GM12878 (cell line): ENCODE measurements at regions not wholly inside any gene's neighbourhood (a gene's known extent, or its start where the extent isn't known, plus 50 kb on each side); places are given as distances from the start of the nearest gene placed in this dataset.

Source experiments
- ATAC-seq: fragments of 200-7000 bp; cut with Tn5 transposase; 3 replicates; pipeline ENCODE4 v1.9.1; 2020; ENCODE audit warnings: mild to moderate bottlenecking, moderate library complexity
- BruUV-seq: library from RNA; stranded (reverse); fragments of 400-500 nt; replicated peaks from 2 replicates; lab custom pipeline; 2021; lab: Mats Ljungman, UMichigan
- CTCF ChIA-PET: fragments of 300-600 bp; sonication (Branson Sonifier 250); formaldehyde crosslinking; extraction: SDS; loops from one replicate; lab custom pipeline; 2021; ENCODE audit warnings: inconsistent platforms; lab: Yijun Ruan, JAX
- POLR2A ChIA-PET: fragments of 350-600 bp; formaldehyde crosslinking; extraction: SDS; loops from one replicate; lab custom pipeline; 2021; ENCODE audit warnings: inconsistent platforms; lab: Charles Lee
- RAD21 ChIA-PET: fragments of 300-600 bp; sonication (Branson Sonifier 250); formaldehyde crosslinking; loops from one replicate; lab custom pipeline; 2023; ENCODE audit warnings: antibody characterized with exemption; ENCODE audit not compliant: unreplicated experiment; lab: Charles Lee
- SMC1A ChIA-PET: fragments of 300-600 bp; sonication (Branson Sonifier 250); formaldehyde crosslinking; loops from one replicate; lab custom pipeline; 2023; ENCODE audit not compliant: unreplicated experiment, uncharacterized antibody; lab: Charles Lee
- DNase-seq: peaks from one replicate; pipeline ENCODE4 v3.0.0-alpha.2; 2011; ENCODE audit warnings: low read depth, low spot score
- FAIRE-seq: peaks from 3 replicates; lab custom pipeline; 2011; peaks lifted over from hg19 to GRCh38; lab: Jason Lieb, UNC
- H2AFZ ChIP-seq: 2 replicates; pipeline ENCODE4 v1.6.0; 2011; ENCODE audit warnings: low read depth, low read length, control low read depth; ENCODE audit not compliant: control insufficient read depth
- H3K27ac ChIP-seq: 2 replicates; pipeline ENCODE4 v1.5.1; 2011; ENCODE audit warnings: control low read depth; ENCODE audit not compliant: control insufficient read depth, insufficient read depth
- H3K27me3 ChIP-seq, 2 experiments: replicated peaks in 1 of 2; 2 replicates each; pipeline versions ENCODE4 v1.6.0 to v1.6.1; 2011; ENCODE audit warnings: low read length in 1 of 2; ENCODE audit not compliant: control insufficient read depth in 2 of 2, insufficient read depth in 2 of 2
- H3K36me3 ChIP-seq, 2 experiments: 2 replicates each; pipeline ENCODE4 v1.5.1; 2011; ENCODE audit warnings: low read length in 1 of 2; ENCODE audit not compliant: control insufficient read depth in 2 of 2, insufficient read depth in 2 of 2
- H3K4me1 ChIP-seq: 2 replicates; pipeline ENCODE4 v1.6.1; 2011; ENCODE audit warnings: mild to moderate bottlenecking, low read length, moderate library complexity, mixed read lengths; ENCODE audit not compliant: control insufficient read depth, insufficient read depth
- H3K4me2 ChIP-seq: 2 replicates; pipeline ENCODE4 v1.6.0; 2011; ENCODE audit warnings: control low read depth; ENCODE audit not compliant: control insufficient read depth, insufficient read depth
- H3K4me3 ChIP-seq: fragments of 200-600 bp; sonication (generic); 2 replicates; pipeline ENCODE4 v1.5.1; 2016
- H3K79me2 ChIP-seq: 2 replicates; pipeline ENCODE4 v1.6.0; 2011; ENCODE audit warnings: low read length; ENCODE audit not compliant: control insufficient read depth, insufficient read depth
- H3K9ac ChIP-seq: 2 replicates; pipeline ENCODE4 v1.8.0; 2011; ENCODE audit warnings: low read length, control low read depth, mixed read lengths; ENCODE audit not compliant: control insufficient read depth, insufficient read depth
- H3K9me3 ChIP-seq: replicated peaks from 3 replicates; pipeline ENCODE4 v1.5.1; 2011; ENCODE audit warnings: mild to moderate bottlenecking, low read length; ENCODE audit not compliant: control insufficient read depth, insufficient read depth
- H4K20me1 ChIP-seq: 2 replicates; pipeline ENCODE4 v1.6.0; 2011; ENCODE audit not compliant: control insufficient read depth, insufficient read depth
- CBX3 ChIP-seq: fragments of 200-600 bp; sonication (generic); IDR thresholded peaks from 2 replicates; pipeline ENCODE4 v1.6.1; 2016; ENCODE audit warnings: low read depth, borderline replicate concordance
- E2F8 ChIP-seq: fragments of 450-650 bp; IDR thresholded peaks from 2 replicates; pipeline ENCODE4 v1.6.1; 2018; ENCODE audit warnings: mild to moderate bottlenecking, low read depth, moderate library complexity; ENCODE audit not compliant: partially characterized antibody
- EP300 ChIP-seq, 2 experiments: fragments of 150-350 bp in 1 of 2; IDR thresholded peaks; 2 replicates each; pipeline ENCODE4 v1.6.1; 2011 to 2012; ENCODE audit warnings: low read depth in 2 of 2, low read length in 2 of 2, borderline replicate concordance in 1 of 2, improper control_type of control experiment in 1 of 2, inconsistent platforms in 1 of 2; ENCODE audit not compliant: control insufficient read depth in 1 of 2
- ESRRA ChIP-seq: IDR thresholded peaks from 2 replicates; pipeline ENCODE4 v1.6.1; 2012; ENCODE audit warnings: mild to moderate bottlenecking, low read length, improper control_type of control experiment
- EZH2 ChIP-seq: IDR thresholded peaks from 2 replicates; pipeline ENCODE4 v1.6.1; 2012; ENCODE audit warnings: low read depth, mild to moderate bottlenecking, control low read depth, inconsistent platforms, low read length, borderline replicate concordance; ENCODE audit not compliant: control insufficient read depth
- GATAD2B ChIP-seq: fragments of 450-650 bp; conservative IDR thresholded peaks from 2 replicates; pipeline ENCODE4 v1.6.1; 2017; ENCODE audit warnings: low read depth, mild to moderate bottlenecking, moderate library complexity
- MEF2B ChIP-seq: fragments of 450-650 bp; IDR thresholded peaks from 2 replicates; pipeline ENCODE4 v1.6.1; 2018; ENCODE audit warnings: mild to moderate bottlenecking, moderate library complexity; ENCODE audit not compliant: partially characterized antibody, poor library complexity, severe bottlenecking
- MTA2 ChIP-seq: fragments of 450-650 bp; IDR thresholded peaks from 2 replicates; pipeline ENCODE4 v1.6.1; 2016; ENCODE audit warnings: low read depth, mild to moderate bottlenecking, moderate library complexity
- NRF1 ChIP-seq: conservative IDR thresholded peaks from 2 replicates; pipeline ENCODE4 v1.6.1; 2011; ENCODE audit warnings: mild to moderate bottlenecking, low read depth, low read length, improper control_type of control experiment
- RB1 ChIP-seq: fragments of 450-650 bp; formaldehyde crosslinking; IDR thresholded peaks from 2 replicates; pipeline ENCODE4 v1.6.1; 2017; ENCODE audit warnings: mild to moderate bottlenecking, borderline replicate concordance
- RUNX3 ChIP-seq: IDR thresholded peaks from 2 replicates; pipeline ENCODE4 v1.6.1; 2012; ENCODE audit warnings: low read length, inconsistent platforms
- TCF3 ChIP-seq: IDR thresholded peaks from 2 replicates; pipeline ENCODE4 v1.6.1; 2012; ENCODE audit warnings: low read depth, mild to moderate bottlenecking, low read length, borderline replicate concordance; ENCODE audit not compliant: insufficient read depth
- WRNIP1 ChIP-seq: IDR thresholded peaks from 2 replicates; pipeline ENCODE4 v1.6.1; 2011; ENCODE audit warnings: low read depth, low read length, improper control_type of control experiment, borderline replicate concordance
- ZSCAN29 ChIP-seq: fragments of 450-650 bp; IDR thresholded peaks from 2 replicates; pipeline ENCODE4 v1.6.1; 2017; ENCODE audit warnings: mild to moderate bottlenecking, moderate library complexity
- in situ Hi-C: fragments of 300-500 bp; cut with MboI; formaldehyde crosslinking; loops from 9 replicates; pipeline ENCODE4 v1.14.3; 2018; ENCODE audit warnings: mixed read lengths
- intact Hi-C: fragments of 100-400 bp; cut with micrococcal nuclease; formaldehyde crosslinking; loops from one replicate; pipeline ENCODE4 v1.14.2; 2022; ENCODE audit not compliant: unreplicated experiment
- TF ChIP-seq, protein P1 (sequence below): fragments of 450-650 bp; IDR thresholded peaks from 2 replicates; pipeline ENCODE4 v1.6.1; 2017; ENCODE audit warnings: low read depth, mild to moderate bottlenecking, moderate library complexity

DNA sequence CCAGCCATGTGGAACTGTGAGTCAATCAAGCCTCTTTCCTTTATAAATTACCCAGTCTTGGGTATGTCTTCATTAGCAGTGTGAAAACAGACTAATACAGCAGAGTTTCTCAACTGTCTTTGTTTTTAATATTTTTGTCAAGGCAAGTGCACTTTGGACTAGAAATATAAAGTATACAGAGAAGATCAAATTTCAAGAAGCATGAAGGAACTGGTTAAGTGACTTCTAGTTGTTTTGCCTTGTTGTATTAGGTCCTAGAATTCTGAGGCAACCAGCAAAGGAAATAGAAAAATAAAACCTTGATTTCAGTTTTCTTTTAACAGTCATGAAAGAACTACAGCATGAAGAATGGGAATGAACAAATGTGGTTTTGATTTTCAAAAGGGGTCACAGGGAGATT lies 131.1 kb upstream of the PTGFR start:
- no peak overlapping the region for H3K27ac ChIP-seq
- no peaks in the 10 kb centered on the region for H3K79me2 ChIP-seq
- H3K4me3 ChIP-seq, result no peak overlapping the region
- ChIA-PET CTCF (interaction anchor here (0.6 to 1.1 kb wide), 2 partner anchors 213 to 1143 kb away, joined by 3 read pairs; no protein-coding TSS in a partner anchor), SMC1A (interaction anchor here (1.0 kb wide), 1 partner anchor 14 kb away, joined by 3 read pairs; no protein-coding TSS in a partner anchor), POLR2A (no interaction called here), RAD21 (interaction anchor here (0.7 kb wide), 1 partner anchor 477 kb away, joined by 3 read pairs; no protein-coding TSS in a partner anchor)
- no peak for DNase-seq
- no peak for FAIRE-seq
- H3K9ac ChIP-seq, result no peak overlapping the region
- H3K4me1 ChIP-seq, result no peaks in the 10 kb centered on the region
- TF ChIP-seq, protein P1, sequence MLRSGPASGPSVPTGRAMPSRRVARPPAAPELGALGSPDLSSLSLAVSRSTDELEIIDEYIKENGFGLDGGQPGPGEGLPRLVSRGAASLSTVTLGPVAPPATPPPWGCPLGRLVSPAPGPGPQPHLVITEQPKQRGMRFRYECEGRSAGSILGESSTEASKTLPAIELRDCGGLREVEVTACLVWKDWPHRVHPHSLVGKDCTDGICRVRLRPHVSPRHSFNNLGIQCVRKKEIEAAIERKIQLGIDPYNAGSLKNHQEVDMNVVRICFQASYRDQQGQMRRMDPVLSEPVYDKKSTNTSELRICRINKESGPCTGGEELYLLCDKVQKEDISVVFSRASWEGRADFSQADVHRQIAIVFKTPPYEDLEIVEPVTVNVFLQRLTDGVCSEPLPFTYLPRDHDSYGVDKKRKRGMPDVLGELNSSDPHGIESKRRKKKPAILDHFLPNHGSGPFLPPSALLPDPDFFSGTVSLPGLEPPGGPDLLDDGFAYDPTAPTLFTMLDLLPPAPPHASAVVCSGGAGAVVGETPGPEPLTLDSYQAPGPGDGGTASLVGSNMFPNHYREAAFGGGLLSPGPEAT, result no peak
- TF ChIP-seq EZH2 (no peak), ESRRA (no peak), WRNIP1 (no peak), MTA2 (no peak), ZSCAN29 (no peak), RUNX3 (no peak), GATAD2B (no peak), MEF2B (no peak), EP300 (IDR thresholded peaks at IDR 0.05; ENCODE audit: borderline replicate concordance in 1 of 2, control insufficient read depth in 1 of 2, low read depth in 2 of 2, low read length in 2 of 2) (no peak), E2F8 (no peak), TCF3 (no peak), NRF1 (no peak), CBX3 (no peak), RB1 (no peak)
- H4K20me1 ChIP-seq, result no peaks in the 10 kb centered on the region
- no peaks in the 10 kb centered on the region for H3K27me3 ChIP-seq
- intact Hi-C loops (no loop called here), in situ Hi-C loops (no loop called here)
- no peak for ATAC-seq
- BruUV-seq, result no TSS peak
- no peak overlapping the region for H3K4me2 ChIP-seq
- no peak overlapping the region for H2AFZ ChIP-seq
- H3K36me3 ChIP-seq, result no peaks in the 10 kb centered on the region
- H3K9me3 ChIP-seq, result no peaks in the 10 kb centered on the region
